MCF 10A (cell line): ENCODE measurements at regions not wholly inside any gene's neighbourhood (a gene's known extent, or its start where the extent isn't known, plus 50 kb on each side); places are given as distances from the start of the nearest gene placed in this dataset.

Experiments used
- BruUV-seq: library from RNA; stranded (reverse); fragments of 400-500 nt; replicated peaks from 2 replicates; lab custom pipeline; 2021; lab: Mats Ljungman, UMichigan
- CTCF ChIA-PET: fragments of 300-600 bp; sonication (Branson Sonifier 250); formaldehyde crosslinking; extraction: SDS; loops from one replicate; lab custom pipeline; 2021; ENCODE audit warnings: antibody characterized with exemption, inconsistent platforms; lab: Yijun Ruan, JAX
- POLR2A ChIA-PET: fragments of 300-600, 350-650 bp; sonication (Branson Sonifier 250); formaldehyde crosslinking; extraction: SDS; loops from one replicate; lab custom pipeline; 2020; ENCODE audit warnings: antibody characterized with exemption, inconsistent platforms; lab: Yijun Ruan, JAX
- DNase-seq: peaks from one replicate; pipeline ENCODE4 v3.0.0-alpha.2; 2018; ENCODE audit not compliant: unreplicated experiment
- H3K27ac Mint-ChIP-seq: one replicate; pipeline ENCODE4 v1.8.0; 2022; ENCODE audit warnings: mild to moderate bottlenecking, low read depth, mixed read lengths; ENCODE audit not compliant: unreplicated experiment
- H3K27me3 Mint-ChIP-seq: one replicate; pipeline ENCODE4 v1.8.0; 2022; ENCODE audit warnings: mixed read lengths; ENCODE audit not compliant: insufficient read depth, unreplicated experiment
- H3K36me3 Mint-ChIP-seq: one replicate; pipeline ENCODE4 v1.8.0; 2022; ENCODE audit warnings: mild to moderate bottlenecking, moderate library complexity, mixed read lengths; ENCODE audit not compliant: insufficient read depth, unreplicated experiment
- H3K4me1 Mint-ChIP-seq: one replicate; pipeline ENCODE4 v1.8.0; 2022; ENCODE audit warnings: mixed read lengths; ENCODE audit not compliant: insufficient read depth, unreplicated experiment
- H3K4me3 Mint-ChIP-seq: one replicate; pipeline ENCODE4 v1.8.0; 2022; ENCODE audit warnings: mild to moderate bottlenecking, moderate library complexity, mixed read lengths; ENCODE audit not compliant: unreplicated experiment
- H3K9me3 Mint-ChIP-seq: one replicate; pipeline ENCODE4 v1.8.0; 2022; ENCODE audit warnings: mixed read lengths; ENCODE audit not compliant: unreplicated experiment
- intact Hi-C: fragments of 100-400 bp; cut with micrococcal nuclease; formaldehyde crosslinking; loops from 2 replicates; pipeline ENCODE4 v1.14.1; 2022
- TF ChIP-seq, protein P1 (sequence below): fragments of 200-600 bp; IDR thresholded peaks from one replicate; pipeline ENCODE4 v1.8.0; 2022; ENCODE audit warnings: antibody characterized with exemption, mild to moderate bottlenecking; ENCODE audit not compliant: unreplicated experiment

DNA sequence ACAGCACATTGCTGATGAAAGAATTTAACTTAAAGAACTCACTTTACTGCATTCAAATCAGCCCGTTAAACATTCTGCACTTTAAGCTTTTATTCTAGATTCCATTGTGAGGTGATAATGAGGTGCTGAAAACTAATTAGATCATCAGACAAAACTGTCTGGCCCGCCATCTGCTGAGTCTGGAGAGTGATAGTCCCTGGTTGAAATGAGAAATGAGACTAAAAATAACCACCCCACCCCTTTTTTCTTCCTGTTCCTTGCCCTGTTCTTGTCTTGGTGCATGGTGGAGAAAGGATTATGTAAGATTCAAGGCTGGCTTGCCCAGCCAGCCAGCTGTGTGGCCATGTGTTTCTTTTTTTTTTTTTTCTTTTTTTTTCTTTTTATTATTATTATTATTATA, 277.0 kb upstream of the COBL start:
- ChIA-PET POLR2A (no interaction called here), CTCF (interaction anchor here (0.6 kb wide), 2 partner anchors 19 to 304 kb away, joined by 3 to 5 read pairs; no protein-coding TSS in a partner anchor)
- no peaks in the 10 kb centered on the region for H3K4me1 Mint-ChIP-seq
- TF ChIP-seq, protein P1, sequence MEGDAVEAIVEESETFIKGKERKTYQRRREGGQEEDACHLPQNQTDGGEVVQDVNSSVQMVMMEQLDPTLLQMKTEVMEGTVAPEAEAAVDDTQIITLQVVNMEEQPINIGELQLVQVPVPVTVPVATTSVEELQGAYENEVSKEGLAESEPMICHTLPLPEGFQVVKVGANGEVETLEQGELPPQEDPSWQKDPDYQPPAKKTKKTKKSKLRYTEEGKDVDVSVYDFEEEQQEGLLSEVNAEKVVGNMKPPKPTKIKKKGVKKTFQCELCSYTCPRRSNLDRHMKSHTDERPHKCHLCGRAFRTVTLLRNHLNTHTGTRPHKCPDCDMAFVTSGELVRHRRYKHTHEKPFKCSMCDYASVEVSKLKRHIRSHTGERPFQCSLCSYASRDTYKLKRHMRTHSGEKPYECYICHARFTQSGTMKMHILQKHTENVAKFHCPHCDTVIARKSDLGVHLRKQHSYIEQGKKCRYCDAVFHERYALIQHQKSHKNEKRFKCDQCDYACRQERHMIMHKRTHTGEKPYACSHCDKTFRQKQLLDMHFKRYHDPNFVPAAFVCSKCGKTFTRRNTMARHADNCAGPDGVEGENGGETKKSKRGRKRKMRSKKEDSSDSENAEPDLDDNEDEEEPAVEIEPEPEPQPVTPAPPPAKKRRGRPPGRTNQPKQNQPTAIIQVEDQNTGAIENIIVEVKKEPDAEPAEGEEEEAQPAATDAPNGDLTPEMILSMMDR: no peak
- no TSS peak for BruUV-seq
- no peak overlapping the region for H3K4me3 Mint-ChIP-seq
- no peaks in the 10 kb centered on the region for H3K9me3 Mint-ChIP-seq
- H3K27ac Mint-ChIP-seq: no peak overlapping the region
- DNase-seq: no peak
- H3K27me3 Mint-ChIP-seq: peaks cover 45% of the 10 kb centered on the region
- no peaks in the 10 kb centered on the region for H3K36me3 Mint-ChIP-seq
- intact Hi-C loops: no loop called here

DNA sequence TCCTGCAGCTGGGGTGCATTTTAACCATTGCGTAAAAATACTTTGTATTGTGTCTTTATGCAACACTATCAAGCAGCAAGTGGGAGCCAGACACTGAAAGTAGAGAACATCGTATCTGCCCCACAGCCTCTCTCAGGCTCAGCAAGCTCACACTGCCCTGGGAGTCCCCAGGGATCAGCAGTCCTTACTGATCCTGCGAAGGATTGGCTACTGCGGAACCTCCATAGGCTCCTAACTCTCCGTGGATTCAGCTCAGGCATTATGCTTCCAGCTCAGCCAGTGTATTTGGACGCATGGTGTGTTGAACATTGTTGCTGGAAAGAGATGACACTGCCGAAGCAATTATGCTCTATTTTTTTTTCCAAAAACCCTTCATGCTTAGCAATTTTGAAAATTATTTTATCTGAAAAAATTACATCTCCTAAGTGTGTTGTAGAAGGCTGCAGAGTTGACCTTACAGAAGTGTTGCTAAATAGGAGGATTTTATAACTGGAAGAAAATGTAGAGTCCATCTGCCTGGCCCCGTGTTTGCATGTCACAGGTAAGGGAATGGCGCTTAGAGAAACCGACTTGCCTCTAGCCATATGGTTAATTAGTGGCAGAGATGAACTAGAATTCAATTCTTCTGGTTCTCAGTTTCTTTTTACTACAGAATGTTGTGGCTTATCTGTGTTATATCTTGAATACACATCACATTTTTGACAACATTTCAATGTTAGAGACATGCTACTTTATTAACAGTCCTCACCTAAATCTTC, 276.4 kb upstream of the COBL start:
- POLR2A ChIA-PET: no interaction called here
- DNase-seq: no peak
- no peaks in the 10 kb centered on the region for H3K9me3 Mint-ChIP-seq
- H3K36me3 Mint-ChIP-seq: no peaks in the 10 kb centered on the region
- no peaks in the 10 kb centered on the region for H3K4me1 Mint-ChIP-seq
- no TSS peak for BruUV-seq
- CTCF ChIA-PET: interaction anchor here (0.6 kb wide), 3 partner anchors 20 to 827 kb away, joined by 3 to 5 read pairs (median 3); no protein-coding TSS in a partner anchor
- intact Hi-C loops: no loop called here
- TF ChIP-seq, protein P1: no peak
- H3K4me3 Mint-ChIP-seq: no peak overlapping the region
- H3K27ac Mint-ChIP-seq: no peak overlapping the region
- peaks cover 45% of the 10 kb centered on the region for H3K27me3 Mint-ChIP-seq

DNA sequence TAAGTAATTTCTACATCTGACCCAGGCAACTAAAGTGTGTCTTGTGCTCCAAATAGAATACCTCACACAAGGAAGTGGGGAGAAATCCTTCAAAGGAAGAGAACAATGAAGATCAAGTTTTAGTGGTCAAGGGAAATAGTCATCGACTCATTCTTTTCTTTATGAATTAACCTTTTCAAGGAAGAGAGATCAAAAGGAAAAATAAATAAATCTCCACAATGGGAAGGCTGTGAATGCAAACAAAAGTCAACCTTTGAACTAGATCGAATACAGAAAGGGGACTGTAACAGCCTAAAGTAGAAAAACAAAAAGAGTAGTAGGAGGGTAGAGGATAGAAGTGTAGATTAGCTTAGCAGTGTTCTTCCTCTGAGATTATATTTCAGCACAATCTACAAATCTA, 274.6 kb upstream of the COBL start:
- H3K9me3 Mint-ChIP-seq: no peaks in the 10 kb centered on the region
- TF ChIP-seq, protein P1: no peak
- CTCF ChIA-PET: no interaction called here
- intact Hi-C loops: no loop called here
- no peaks in the 10 kb centered on the region for H3K36me3 Mint-ChIP-seq
- no peak overlapping the region for H3K27ac Mint-ChIP-seq
- BruUV-seq: no TSS peak
- POLR2A ChIA-PET: no interaction called here
- H3K4me1 Mint-ChIP-seq: no peaks in the 10 kb centered on the region
- H3K4me3 Mint-ChIP-seq: no peak overlapping the region
- DNase-seq: no peak
- peaks cover 46% of the 10 kb centered on the region for H3K27me3 Mint-ChIP-seq

GRCh38 chr7:51590746-51591145, 274.1 kb upstream of the COBL start:
- Mint-ChIP-seq H3K36me3 (no peaks in the 10 kb centered on the region), H3K4me1 (no peaks in the 10 kb centered on the region), H3K27ac (no peak overlapping the region), H3K9me3 (no peaks in the 10 kb centered on the region), H3K27me3 (peaks cover 50% of the 10 kb centered on the region), H3K4me3 (no peak overlapping the region)
- TF ChIP-seq, protein P1: no peak
- ChIA-PET POLR2A (no interaction called here), CTCF (no interaction called here)
- intact Hi-C loops: no loop called here
- no TSS peak for BruUV-seq
- DNase-seq: no peak
